IPS-18c (cell line): ENCODE measurements at regions not wholly inside any gene's neighbourhood (a gene's known extent, or its start where the extent isn't known, plus 50 kb on each side); places are given as distances from the start of the nearest gene placed in this dataset.
"Not testable (repeated sequence)": the region's sequence is repeated elsewhere in the genome, so short reads cannot be mapped to it uniquely, and the experiment has no call there.

Source experiments
- H3K4me3 ChIP-seq: 2 replicates; pipeline ENCODE4 v1.7.0; 2013; ENCODE audit warnings: low read depth, mild to moderate bottlenecking, low read length, moderate library complexity; ENCODE audit not compliant: insufficient read depth
- H3K9me3 ChIP-seq: one replicate; pipeline ENCODE4 v1.6.1; 2013; ENCODE audit warnings: mild to moderate bottlenecking, low read length, moderate library complexity; ENCODE audit not compliant: control insufficient read depth, insufficient read depth

GRCh38 chr5:106006242-106006641, 1664.5 kb downstream of the EFNA5 start:
- Histone ChIP-seq H3K4me3 (no peak overlapping the region), H3K9me3 (no peaks in the 10 kb centered on the region)

- not testable (repeated sequence) for H3K4me3 ChIP-seq, H3K9me3 ChIP-seq
Measured at GRCh38 chr5:105998991-105999390, 1671.7 kb downstream of the EFNA5 start.

DNA sequence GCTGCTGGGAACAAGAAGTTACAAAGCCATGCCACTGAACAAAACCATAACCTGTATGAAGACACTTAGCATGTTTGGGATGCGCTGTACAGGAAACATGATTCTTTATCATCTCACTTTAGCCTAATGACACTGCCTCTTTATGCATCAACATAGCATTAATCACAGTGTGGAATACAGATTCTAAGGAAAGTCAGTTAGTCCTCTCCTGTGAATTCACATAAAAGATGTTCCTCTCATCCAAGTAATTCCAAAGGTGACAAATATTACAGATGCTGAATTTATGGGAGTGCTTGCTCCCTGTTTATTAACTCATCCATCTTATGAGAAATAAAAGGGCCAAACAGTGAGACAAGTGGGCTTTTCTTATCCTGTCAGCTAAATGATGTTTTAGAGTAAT, 1677.7 kb downstream of the EFNA5 start:
- no peaks in the 10 kb centered on the region for H3K9me3 ChIP-seq
- no peak overlapping the region for H3K4me3 ChIP-seq

DNA sequence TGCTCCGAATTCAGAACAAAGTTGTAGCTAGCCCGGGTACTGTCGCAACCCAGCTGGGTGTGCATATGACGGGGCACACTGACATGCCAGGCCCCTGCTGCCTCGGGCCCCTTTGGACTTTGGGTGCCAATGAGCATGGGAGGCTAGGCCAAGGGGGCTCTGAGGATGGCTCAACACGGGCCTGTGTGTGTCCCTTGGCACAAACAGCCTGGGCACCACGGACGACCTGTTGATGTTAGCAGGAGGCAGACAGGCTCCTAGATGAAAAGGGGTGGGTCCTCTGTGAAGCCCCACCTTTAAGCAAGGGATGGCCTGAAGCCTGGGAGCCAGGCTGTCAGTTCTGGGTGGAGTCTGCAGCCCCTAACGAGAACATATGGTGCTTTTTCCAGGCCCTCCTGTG, 1688.2 kb downstream of the EFNA5 start:
- peaks cover 2% of the 10 kb centered on the region for H3K9me3 ChIP-seq
- H3K4me3 ChIP-seq: no peak overlapping the region

GRCh38 chr5:105978011-105978410, 1692.7 kb downstream of the EFNA5 start:
- H3K4me3 ChIP-seq: no peak overlapping the region
- H3K9me3 ChIP-seq: peaks cover 2% of the 10 kb centered on the region

DNA sequence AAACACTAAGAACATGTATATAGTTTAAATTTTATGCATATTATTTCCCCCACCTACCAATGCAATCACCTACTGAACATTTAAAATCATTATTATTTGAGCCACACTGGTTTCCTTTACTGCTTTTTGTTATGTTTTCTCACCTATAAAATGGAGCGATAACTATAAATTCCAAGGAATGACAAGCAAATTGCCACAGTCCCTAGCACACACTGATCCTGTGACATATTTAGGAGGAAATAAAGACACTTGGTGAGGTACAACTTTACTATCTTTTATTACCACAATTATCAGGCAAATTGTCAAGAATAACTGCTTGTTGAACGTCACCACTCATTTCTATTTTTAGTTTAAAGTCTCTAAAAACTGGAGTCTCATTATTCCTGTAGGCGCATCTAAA, 1693.6 kb downstream of the EFNA5 start:
- no peak overlapping the region for H3K4me3 ChIP-seq
- H3K9me3 ChIP-seq: no peaks in the 10 kb centered on the region

DNA sequence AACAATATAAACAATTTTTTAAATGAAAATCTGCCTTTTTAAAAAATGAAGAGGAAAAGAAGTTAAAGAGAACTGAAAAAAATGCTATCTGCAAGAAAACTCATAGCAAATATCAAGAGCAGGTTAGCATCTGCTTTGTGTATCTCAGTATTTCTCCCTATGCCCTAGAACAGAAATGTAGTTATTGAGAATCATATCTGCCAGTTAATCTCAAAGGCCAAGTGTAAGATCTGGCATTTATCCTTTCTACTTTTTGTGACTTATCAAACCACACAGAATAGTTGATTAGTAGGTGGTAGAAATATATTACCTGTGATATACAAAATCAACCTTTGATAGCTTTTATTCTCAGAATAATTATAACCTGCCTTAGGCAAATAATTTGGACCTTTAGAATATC, 1699.8 kb downstream of the EFNA5 start:
- no peak overlapping the region for H3K4me3 ChIP-seq
- no peaks in the 10 kb centered on the region for H3K9me3 ChIP-seq

DNA sequence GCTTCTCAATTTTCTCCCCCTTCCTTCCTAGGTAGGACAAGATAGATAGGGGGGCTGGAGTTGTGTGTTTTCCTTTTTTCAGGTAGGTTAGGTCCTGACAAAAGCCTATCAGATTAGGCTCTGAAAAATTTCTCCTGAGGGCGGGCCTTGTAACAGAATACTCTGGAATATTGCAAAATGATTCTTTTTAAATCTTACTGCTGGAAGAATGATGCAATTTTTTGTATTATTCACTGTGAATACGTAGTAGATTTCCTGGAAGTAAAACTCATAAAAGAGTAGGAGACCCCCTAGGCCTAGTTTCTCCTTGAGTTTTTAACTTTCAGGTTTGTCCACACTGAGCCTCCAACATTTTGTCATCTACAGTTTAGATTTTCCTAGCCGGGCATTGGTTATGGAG, 1701.8 kb downstream of the EFNA5 start:
- H3K4me3 ChIP-seq: no peak overlapping the region

DNA sequence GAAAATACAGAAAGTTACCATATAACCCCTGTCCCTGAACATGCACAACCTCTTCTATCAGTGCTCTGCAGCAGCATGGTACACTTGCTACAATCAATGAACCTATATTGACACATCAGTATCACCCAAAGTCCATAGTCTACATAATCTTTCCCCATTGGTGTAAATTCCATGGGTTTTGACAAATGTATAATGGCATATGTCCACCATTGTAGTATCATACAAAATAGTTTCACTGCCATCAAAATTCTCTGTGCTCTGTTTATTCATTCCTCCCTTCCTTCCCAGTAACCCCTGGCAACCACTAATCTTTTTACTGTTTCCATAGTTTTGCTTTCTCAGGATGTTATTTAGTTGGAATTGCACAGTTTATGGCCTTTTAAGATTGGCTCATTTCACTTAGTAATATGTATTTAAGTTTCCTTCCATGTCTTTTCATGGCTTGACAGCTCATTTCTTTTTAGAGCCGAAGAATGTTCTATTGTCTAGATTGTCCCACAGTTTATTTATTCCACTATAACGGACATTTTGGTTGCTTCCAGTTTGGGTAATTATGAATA, 1707.0 kb downstream of the EFNA5 start:
- Histone ChIP-seq H3K9me3 (no peaks in the 10 kb centered on the region), H3K4me3 (no peak overlapping the region; the same call in 1 of the 2 replicates)

More for the DNA sequence above, 1701.8 kb downstream of the EFNA5 start:
- no peaks in the 10 kb centered on the region for H3K9me3 ChIP-seq

DNA sequence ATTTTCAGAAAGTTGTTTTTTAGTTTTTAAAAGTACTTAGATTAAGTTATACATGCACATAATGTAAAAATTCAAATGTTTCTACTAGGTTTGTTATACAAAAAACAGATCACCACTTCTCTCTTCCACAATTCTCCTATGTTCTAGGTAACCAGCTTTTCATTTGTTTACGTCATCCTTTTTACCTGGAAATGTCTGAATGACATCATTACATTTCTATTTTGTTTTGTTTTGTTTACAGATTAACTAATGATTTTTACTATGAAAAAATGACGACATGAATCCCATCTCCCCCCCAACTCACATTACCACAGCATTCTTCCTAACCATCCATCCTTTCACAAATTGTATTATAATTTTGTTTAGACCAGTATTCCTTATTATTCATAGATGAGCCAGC, 1709.2 kb downstream of the EFNA5 start:
- H3K9me3 ChIP-seq: no peaks in the 10 kb centered on the region
- H3K4me3 ChIP-seq: no peak overlapping the region

- Histone ChIP-seq H3K9me3 (no peaks in the 10 kb centered on the region), H3K4me3 (no peak overlapping the region)
Measured at GRCh38 chr5:105956456-105957196, 1714.1 kb downstream of the EFNA5 start.

DNA sequence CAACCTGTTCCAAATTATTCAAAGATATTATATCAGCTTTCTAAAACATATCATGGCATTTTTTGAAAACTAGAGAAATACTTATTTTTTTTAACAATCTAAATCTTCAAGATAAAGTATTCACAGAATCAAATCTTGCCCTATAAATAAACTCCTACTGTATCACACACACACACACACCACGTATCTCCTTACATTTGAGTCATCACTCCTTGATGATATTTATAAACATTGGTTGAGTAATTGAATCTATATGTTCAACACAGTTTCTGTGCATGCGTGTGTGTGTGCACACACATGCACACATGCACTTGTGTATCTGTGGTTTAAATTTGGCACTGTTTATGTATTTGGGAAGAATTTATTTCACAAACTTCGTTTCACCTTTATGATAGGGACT, 1716.4 kb downstream of the EFNA5 start:
- Histone ChIP-seq H3K9me3 (no peaks in the 10 kb centered on the region), H3K4me3 (no peak overlapping the region)

DNA sequence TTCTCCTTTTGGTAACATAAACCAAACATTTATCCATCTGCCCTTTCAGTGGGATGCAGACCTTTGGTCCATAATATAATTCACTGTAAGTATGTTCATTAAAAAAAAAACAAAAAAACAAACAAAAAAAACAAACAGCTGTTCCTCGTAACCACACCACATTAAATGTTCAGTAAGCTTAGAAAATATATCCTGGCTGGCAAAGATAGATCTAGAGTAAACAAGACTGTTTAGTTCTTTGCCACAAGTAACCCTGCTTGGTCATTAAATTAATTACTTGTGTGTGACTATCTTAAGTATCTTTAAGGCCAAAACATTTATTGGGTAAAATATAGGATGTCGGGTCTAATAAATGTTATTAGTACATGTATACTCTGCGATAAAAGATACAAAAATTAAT, 1717.1 kb downstream of the EFNA5 start:
- H3K4me3 ChIP-seq: no peak overlapping the region

GRCh38 chr5:105952875-105953274, 1717.9 kb downstream of the EFNA5 start:
- Histone ChIP-seq H3K9me3 (no peaks in the 10 kb centered on the region), H3K4me3 (no peak overlapping the region)

More for the DNA sequence above, 1717.1 kb downstream of the EFNA5 start:
- no peaks in the 10 kb centered on the region for H3K9me3 ChIP-seq

- Histone ChIP-seq H3K4me3 (no peak overlapping the region), H3K9me3 (no peaks in the 10 kb centered on the region)
Measured at GRCh38 chr5:105947461-105947860, 1723.3 kb downstream of the EFNA5 start.

DNA sequence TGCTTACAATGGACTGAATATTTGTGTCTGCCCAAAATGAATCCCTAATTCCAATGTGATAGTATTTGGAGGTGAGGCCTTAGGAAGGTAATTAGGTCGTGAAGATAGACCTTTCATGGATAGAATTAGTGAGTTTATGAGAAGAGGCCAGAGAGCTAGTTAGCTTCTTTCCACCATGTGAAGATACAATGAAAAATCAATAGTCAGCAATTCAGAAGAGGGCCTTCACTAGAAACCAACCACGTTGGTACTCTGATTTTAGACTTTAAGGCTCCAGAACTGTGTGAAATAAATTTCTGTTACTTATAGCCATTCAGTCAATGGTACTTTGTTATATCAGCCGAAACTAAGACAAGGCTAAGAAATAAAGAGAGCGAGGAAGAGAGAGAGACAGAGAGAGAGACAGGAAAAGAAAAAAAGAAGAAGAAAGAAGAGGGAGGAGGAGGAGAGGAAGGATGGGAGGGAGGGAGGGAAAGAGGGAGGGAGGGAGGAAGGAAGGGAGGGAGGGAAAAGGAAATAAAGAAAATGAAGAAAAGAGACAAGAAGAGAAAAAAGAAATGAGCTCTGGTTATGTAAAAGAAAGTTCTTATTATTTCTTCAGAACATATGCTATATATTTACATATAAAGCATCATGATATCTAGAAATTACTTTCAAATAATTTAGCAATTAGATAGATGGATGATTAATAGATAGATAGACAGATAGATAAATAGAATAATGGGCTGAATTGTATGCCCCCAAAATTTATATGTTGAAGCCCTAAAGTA, 1725.3 kb downstream of the EFNA5 start:
- H3K4me3 ChIP-seq: no peak overlapping the region
- no peaks in the 10 kb centered on the region for H3K9me3 ChIP-seq

GRCh38 chr5:105940181-105940580, 1730.6 kb downstream of the EFNA5 start:
- Histone ChIP-seq H3K4me3 (no peak overlapping the region), H3K9me3 (no peaks in the 10 kb centered on the region)

- H3K9me3 ChIP-seq: no peaks in the 10 kb centered on the region
- H3K4me3 ChIP-seq: no peak overlapping the region
Measured at GRCh38 chr5:105934171-105934570, 1736.6 kb downstream of the EFNA5 start.
